GM21717 (cell line): ENCODE measurements at regions not wholly inside any gene's neighbourhood (a gene's known extent, or its start where the extent isn't known, plus 50 kb on each side); places are given as distances from the start of the nearest gene placed in this dataset.
"Not testable (repeated sequence)": the region's sequence is repeated elsewhere in the genome, so short reads cannot be mapped to it uniquely, and the experiment has no call there.

Experiments used
- ATAC-seq: cut with Tn5 transposase; IDR thresholded peaks from one replicate; pipeline ENCODE4 v1.9.1; 2021; ENCODE audit warnings: mild to moderate bottlenecking, moderate library complexity; ENCODE audit not compliant: unreplicated experiment

DNA sequence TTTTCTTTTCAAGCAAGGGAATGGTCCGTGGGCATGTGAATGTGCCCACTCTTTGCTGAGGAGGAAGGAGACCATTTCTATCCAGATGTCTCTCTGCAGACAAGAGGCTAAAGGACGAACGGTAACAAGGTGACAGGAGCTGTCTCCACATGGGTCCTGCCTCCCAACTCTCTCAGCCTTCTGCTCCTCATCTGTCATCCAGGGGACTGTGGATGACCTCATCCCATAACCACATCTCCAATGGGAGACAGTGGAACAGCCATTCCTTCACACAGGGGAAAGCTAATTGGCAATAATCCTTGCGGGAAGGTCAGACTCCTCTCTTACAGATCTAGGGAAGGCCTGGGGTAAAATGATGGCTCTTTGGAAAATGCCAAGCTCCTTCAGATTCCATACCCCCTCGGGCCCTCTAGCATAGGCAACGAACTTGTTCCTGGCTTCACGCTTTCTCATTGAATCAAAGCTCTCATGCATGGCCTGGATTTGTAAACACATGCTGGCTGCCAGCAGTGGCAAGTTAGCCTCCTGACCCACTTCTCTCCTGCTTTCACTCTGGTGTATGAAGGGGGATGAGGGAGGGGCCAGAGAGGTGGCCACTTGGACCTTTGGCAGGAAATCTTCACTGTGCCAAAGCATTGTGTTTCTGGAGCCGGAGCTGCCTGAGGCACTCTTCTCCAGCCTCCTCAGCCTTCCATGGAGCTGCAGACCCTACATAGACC is 65.8 kb upstream of the IKBKE start:
- not testable (repeated sequence) for ATAC-seq

DNA sequence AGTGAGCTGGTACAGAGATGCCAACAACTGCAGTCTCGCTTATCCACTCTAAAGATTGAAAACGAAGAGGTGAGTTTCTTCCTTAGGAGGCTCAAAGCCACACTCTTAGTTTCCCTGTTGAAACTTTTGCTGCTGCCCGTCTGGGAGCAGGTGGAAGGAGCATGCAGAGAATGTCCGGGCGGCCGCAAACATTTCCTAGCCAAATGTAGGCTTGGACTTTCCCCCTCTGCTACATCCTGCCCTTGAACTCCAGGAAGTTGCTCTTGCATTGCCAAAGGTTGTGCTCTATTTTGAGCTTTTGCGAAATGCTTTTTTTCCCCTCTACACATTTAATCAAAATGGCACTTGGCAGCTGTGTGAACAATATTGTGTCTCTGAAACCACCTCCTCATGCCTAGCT is 65.0 kb upstream of the IKBKE start:
- not testable (repeated sequence) for ATAC-seq

- ATAC-seq, result not testable (repeated sequence)
These were observed 61.6 kb upstream of the IKBKE start for GRCh38 chr1:206408371-206409288.

DNA sequence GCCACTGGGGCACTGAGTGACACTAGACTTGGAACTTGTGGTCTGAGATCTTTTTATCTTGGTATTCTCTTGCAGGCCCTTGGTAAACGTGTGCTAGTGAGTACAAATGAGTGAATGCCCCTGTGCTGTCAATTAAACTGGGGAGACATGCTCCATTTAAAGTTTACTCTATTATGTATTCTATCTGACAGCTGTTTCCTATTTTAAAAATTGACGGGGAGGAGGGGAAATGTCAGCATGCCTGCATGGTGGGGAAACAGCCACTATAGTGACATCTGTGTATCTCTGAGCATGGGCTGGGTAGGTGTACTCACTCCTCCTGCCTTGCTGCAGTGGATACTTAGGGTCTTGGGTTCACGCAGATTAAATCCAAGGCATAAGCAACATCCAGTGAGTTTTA is 59.0 kb upstream of the IKBKE start:
- no peak for ATAC-seq

- no peak for ATAC-seq
These were observed 54.3 kb upstream of the IKBKE start for GRCh38 chr1:206415942-206416341.

DNA sequence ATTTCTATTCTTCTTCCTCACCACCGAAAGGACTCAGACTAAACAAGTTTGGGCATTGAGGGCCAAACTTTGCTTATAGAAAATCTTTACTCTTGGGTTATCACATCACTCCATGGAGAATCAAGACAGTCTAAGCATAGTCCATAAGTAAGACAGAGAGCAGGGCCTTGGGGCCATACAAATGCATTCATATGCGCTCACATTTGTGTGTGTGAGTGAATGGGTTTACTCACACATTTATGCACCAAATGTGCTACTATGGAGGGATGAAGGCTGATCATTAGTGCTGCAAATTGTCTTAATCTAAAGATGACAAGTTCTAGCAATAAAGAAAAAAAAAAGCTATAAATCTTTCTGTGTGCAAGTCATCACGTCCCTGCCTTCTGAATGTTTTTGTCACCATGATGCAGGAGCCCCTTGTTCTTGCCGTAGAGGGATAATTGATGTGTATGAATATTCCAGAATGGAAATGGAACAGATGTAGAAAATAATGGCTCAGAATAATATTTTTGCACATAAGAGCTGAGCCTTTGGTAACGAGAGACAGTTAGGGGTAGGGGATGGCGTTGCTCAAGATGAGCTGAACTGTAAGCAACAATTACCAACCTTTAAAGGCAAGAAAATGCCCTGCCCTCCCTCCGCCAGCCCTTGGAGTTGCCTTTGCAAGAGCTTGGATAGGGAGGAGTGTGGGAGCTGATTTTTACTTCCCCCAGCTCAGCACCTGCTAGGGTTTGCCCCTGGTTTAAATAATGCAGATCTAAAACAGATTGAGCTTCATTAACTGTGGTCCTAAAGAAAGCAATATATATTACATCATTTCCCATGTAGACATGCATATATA is 52.3 kb upstream of the IKBKE start:
- no peak for ATAC-seq

DNA sequence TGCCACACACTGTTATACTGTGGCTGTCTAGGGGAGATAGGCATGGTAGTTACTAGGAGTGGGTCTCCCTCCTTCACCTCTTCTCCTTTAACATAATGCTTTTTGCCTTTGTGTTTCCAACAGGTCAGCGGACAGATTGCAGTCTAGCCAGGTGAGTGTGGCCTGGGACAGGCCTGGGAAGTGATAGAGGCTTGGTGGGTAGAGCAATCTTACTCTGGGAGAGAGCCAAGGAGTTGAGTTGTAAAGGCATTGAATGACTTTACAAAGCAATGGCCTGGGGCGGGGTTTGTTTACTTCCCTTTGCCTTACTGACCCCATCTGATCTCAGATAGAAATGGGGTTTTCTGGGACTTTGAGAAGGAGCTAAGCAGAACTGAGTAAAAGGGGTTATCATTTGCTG is 51.0 kb upstream of the IKBKE start:
- ATAC-seq, result no peak

GRCh38 chr1:206419783-206420182 is 50.5 kb upstream of the IKBKE start:
- no peak for ATAC-seq

DNA sequence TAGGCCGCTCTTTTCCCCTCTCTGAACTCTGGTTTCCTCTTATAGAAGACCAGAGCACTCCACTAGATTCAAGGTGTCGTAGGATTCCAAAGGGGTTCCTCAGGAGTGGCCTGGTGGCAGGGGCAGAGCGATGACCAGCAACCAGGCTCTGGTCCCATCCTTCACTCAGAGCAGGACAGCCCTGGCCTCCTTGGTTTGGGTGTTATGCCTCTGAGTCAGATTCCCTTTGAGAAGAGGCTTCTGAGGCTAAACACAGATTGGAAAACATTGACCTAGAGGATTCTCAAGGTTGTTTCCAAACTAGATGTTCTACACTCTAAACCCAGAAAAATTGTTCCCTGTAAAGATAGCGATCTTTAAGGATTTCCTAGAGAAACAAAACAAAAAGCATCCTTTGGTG is 49.8 kb upstream of the IKBKE start:
- ATAC-seq, result no peak
